WTC11 (cell line): ENCODE measurements at regions not wholly inside any gene's neighbourhood (a gene's known extent, or its start where the extent isn't known, plus 50 kb on each side); places are given as distances from the start of the nearest gene placed in this dataset.

Experiments
- ATF1 ChIP-seq: sonication (generic); formaldehyde crosslinking; IDR thresholded peaks from 2 replicates; pipeline ENCODE4 v1.8.1; 2023; ENCODE audit warnings: mild to moderate bottlenecking, moderate library complexity, missing genetic modification reagents
- FOXJ3 ChIP-seq: sonication (generic); formaldehyde crosslinking; IDR thresholded peaks from 2 replicates; pipeline ENCODE4 v1.9.0; 2021; ENCODE audit warnings: missing genetic modification reagents, mild to moderate bottlenecking, borderline replicate concordance
- MYBL2 ChIP-seq: sonication (generic); formaldehyde crosslinking; IDR thresholded peaks from 2 replicates; pipeline ENCODE4 v1.8.1; 2023; ENCODE audit warnings: mild to moderate bottlenecking, moderate library complexity, missing genetic modification reagents
- NR3C1 ChIP-seq: sonication (generic); formaldehyde crosslinking; conservative IDR thresholded peaks from 2 replicates; pipeline ENCODE4 v1.8.1; 2023; ENCODE audit warnings: low read depth, mild to moderate bottlenecking, missing genetic modification reagents
- SMAD4 ChIP-seq: sonication (generic); formaldehyde crosslinking; IDR thresholded peaks from 2 replicates; pipeline ENCODE4 v1.8.0; 2022; ENCODE audit warnings: mild to moderate bottlenecking, missing genetic modification reagents
- SP1 ChIP-seq: sonication (generic); formaldehyde crosslinking; conservative IDR thresholded peaks from 2 replicates; pipeline ENCODE4 v1.8.1; 2022; ENCODE audit warnings: missing genetic modification reagents
- TEAD4 ChIP-seq: sonication (generic); formaldehyde crosslinking; IDR thresholded peaks from 2 replicates; pipeline ENCODE4 v1.8.0; 2022; ENCODE audit warnings: mild to moderate bottlenecking, missing genetic modification reagents
- ZNF416 ChIP-seq: fragments of 250-450 bp; sonication (Bioruptor Pico); IDR thresholded peaks from 2 replicates; pipeline ENCODE4 v1.9.0; 2021; ENCODE audit warnings: mild to moderate bottlenecking, inconsistent platforms
- TF ChIP-seq, protein P1 (sequence below): fragments of 200-600 bp; IDR thresholded peaks from 2 replicates; pipeline ENCODE4 v1.8.0; 2022; ENCODE audit warnings: antibody characterized with exemption
- TF ChIP-seq, protein P2 (sequence below): fragments of 250-450 bp; sonication (Bioruptor Pico); IDR thresholded peaks from 2 replicates; pipeline ENCODE4 v1.8.0; 2021; ENCODE audit warnings: mild to moderate bottlenecking
- TF ChIP-seq, protein P3 (sequence below): sonication (generic); formaldehyde crosslinking; IDR thresholded peaks from 2 replicates; pipeline ENCODE4 v1.8.0; 2022; ENCODE audit warnings: missing genetic modification reagents
- TF ChIP-seq, protein P4 (sequence below): sonication (generic); formaldehyde crosslinking; conservative IDR thresholded peaks from 2 replicates; pipeline ENCODE4 v1.8.1; 2022; ENCODE audit warnings: mild to moderate bottlenecking, missing genetic modification reagents
- TF ChIP-seq, protein P5 (sequence below): sonication (generic); formaldehyde crosslinking; IDR thresholded peaks from 2 replicates; pipeline ENCODE4 v1.8.1; 2022; ENCODE audit warnings: mild to moderate bottlenecking, missing genetic modification reagents, moderate library complexity, borderline replicate concordance

DNA sequence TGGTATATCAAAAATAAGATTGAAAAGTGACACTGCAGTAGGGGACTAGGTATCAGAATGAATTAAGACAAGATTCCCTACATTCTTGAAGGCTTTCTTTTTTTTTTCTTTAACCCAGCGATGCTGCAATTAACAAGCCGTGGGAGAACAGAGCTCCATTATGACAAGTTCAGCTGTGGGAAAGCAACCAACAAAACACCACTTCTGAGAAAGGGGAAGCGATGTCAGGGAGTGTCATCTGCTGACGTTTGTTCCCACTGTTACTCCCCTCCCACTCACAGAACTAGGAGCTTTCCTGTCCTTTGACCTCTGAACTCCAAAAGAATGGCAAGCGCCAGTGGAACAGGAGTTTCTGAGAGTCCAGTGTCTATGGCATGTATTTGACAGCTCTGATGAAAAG lies 90.2 kb upstream of the SLITRK2 start:
- TF ChIP-seq, protein P1, sequence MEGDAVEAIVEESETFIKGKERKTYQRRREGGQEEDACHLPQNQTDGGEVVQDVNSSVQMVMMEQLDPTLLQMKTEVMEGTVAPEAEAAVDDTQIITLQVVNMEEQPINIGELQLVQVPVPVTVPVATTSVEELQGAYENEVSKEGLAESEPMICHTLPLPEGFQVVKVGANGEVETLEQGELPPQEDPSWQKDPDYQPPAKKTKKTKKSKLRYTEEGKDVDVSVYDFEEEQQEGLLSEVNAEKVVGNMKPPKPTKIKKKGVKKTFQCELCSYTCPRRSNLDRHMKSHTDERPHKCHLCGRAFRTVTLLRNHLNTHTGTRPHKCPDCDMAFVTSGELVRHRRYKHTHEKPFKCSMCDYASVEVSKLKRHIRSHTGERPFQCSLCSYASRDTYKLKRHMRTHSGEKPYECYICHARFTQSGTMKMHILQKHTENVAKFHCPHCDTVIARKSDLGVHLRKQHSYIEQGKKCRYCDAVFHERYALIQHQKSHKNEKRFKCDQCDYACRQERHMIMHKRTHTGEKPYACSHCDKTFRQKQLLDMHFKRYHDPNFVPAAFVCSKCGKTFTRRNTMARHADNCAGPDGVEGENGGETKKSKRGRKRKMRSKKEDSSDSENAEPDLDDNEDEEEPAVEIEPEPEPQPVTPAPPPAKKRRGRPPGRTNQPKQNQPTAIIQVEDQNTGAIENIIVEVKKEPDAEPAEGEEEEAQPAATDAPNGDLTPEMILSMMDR = no peak
- TF ChIP-seq, protein P2, sequence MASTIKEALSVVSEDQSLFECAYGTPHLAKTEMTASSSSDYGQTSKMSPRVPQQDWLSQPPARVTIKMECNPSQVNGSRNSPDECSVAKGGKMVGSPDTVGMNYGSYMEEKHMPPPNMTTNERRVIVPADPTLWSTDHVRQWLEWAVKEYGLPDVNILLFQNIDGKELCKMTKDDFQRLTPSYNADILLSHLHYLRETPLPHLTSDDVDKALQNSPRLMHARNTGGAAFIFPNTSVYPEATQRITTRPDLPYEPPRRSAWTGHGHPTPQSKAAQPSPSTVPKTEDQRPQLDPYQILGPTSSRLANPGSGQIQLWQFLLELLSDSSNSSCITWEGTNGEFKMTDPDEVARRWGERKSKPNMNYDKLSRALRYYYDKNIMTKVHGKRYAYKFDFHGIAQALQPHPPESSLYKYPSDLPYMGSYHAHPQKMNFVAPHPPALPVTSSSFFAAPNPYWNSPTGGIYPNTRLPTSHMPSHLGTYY = no peak
- TF ChIP-seq SP1 (CRISPR knock-in tag) = no peak
- TF ChIP-seq ZNF416 (CRISPR knock-in tag) = no peak
- no peak for TF ChIP-seq MYBL2 (CRISPR knock-in tag)
- no peak for TF ChIP-seq NR3C1
- TF ChIP-seq, protein P3, sequence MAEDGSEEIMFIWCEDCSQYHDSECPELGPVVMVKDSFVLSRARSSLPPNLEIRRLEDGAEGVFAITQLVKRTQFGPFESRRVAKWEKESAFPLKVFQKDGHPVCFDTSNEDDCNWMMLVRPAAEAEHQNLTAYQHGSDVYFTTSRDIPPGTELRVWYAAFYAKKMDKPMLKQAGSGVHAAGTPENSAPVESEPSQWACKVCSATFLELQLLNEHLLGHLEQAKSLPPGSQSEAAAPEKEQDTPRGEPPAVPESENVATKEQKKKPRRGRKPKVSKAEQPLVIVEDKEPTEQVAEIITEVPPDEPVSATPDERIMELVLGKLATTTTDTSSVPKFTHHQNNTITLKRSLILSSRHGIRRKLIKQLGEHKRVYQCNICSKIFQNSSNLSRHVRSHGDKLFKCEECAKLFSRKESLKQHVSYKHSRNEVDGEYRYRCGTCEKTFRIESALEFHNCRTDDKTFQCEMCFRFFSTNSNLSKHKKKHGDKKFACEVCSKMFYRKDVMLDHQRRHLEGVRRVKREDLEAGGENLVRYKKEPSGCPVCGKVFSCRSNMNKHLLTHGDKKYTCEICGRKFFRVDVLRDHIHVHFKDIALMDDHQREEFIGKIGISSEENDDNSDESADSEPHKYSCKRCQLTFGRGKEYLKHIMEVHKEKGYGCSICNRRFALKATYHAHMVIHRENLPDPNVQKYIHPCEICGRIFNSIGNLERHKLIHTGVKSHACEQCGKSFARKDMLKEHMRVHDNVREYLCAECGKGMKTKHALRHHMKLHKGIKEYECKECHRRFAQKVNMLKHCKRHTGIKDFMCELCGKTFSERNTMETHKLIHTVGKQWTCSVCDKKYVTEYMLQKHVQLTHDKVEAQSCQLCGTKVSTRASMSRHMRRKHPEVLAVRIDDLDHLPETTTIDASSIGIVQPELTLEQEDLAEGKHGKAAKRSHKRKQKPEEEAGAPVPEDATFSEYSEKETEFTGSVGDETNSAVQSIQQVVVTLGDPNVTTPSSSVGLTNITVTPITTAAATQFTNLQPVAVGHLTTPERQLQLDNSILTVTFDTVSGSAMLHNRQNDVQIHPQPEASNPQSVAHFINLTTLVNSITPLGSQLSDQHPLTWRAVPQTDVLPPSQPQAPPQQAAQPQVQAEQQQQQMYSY = no peak
- TF ChIP-seq, protein P4, sequence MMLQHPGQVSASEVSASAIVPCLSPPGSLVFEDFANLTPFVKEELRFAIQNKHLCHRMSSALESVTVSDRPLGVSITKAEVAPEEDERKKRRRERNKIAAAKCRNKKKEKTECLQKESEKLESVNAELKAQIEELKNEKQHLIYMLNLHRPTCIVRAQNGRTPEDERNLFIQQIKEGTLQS = no peak
- no peak for TF ChIP-seq SMAD4 (CRISPR knock-in tag)
- no peak for TF ChIP-seq FOXJ3 (CRISPR knock-in tag)
- no peak for TF ChIP-seq ATF1 (CRISPR knock-in tag)
- TF ChIP-seq, protein P5, sequence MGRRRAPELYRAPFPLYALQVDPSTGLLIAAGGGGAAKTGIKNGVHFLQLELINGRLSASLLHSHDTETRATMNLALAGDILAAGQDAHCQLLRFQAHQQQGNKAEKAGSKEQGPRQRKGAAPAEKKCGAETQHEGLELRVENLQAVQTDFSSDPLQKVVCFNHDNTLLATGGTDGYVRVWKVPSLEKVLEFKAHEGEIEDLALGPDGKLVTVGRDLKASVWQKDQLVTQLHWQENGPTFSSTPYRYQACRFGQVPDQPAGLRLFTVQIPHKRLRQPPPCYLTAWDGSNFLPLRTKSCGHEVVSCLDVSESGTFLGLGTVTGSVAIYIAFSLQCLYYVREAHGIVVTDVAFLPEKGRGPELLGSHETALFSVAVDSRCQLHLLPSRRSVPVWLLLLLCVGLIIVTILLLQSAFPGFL (CRISPR knock-in tag) = no peak
- TF ChIP-seq TEAD4 (CRISPR knock-in tag) = no peak
